ENCODE measurements at regions not wholly inside any gene's neighbourhood (a gene's known extent, or its start where the extent isn't known, plus 50 kb on each side); places are given as distances from the start of the nearest gene placed in this dataset.
A peak's percentile ranks its signal among the peaks of the same experiment; 100 is the strongest.
"Not testable (repeated sequence)": the region's sequence is repeated elsewhere in the genome, so short reads cannot be mapped to it uniquely, and the experiment has no call there.

DNA sequence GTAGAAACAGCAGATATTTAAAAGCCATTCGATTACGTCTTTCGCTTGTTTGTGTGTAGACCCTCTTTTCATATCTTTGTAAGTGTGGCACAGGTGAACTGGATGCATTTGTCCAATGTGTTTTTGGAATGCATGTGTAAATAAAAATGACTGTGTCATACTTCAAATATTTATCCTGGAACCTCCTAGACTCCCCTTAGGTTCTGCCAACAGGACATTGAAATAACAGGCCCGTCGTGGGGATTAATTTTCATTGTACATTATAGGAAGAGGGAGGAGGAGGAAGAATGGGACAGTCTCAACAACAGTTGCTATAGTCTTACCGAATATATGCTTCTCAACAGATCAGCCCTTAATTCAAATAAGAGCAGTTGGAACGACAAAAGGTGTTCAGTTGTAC, 95.8 kb downstream of the PRKAB2 start:
- ATAC-seq (no peak), DNase-seq (no peak)
- Histone ChIP-seq H3K4me3 (no peak overlapping the region), H3K27me3 (peaks cover 39 to 99% (median 77%) of the 10 kb centered on the region in 9 donors), H3K9me3 (no peaks in the 10 kb centered on the region), H3K27ac (no peak overlapping the region), H3K36me3 (no peaks in the 10 kb centered on the region), H3K4me1 (peaks cover 0 to 43% (median 6%) of the 10 kb centered on the region in 12 donors)
- TF ChIP-seq, protein P1, sequence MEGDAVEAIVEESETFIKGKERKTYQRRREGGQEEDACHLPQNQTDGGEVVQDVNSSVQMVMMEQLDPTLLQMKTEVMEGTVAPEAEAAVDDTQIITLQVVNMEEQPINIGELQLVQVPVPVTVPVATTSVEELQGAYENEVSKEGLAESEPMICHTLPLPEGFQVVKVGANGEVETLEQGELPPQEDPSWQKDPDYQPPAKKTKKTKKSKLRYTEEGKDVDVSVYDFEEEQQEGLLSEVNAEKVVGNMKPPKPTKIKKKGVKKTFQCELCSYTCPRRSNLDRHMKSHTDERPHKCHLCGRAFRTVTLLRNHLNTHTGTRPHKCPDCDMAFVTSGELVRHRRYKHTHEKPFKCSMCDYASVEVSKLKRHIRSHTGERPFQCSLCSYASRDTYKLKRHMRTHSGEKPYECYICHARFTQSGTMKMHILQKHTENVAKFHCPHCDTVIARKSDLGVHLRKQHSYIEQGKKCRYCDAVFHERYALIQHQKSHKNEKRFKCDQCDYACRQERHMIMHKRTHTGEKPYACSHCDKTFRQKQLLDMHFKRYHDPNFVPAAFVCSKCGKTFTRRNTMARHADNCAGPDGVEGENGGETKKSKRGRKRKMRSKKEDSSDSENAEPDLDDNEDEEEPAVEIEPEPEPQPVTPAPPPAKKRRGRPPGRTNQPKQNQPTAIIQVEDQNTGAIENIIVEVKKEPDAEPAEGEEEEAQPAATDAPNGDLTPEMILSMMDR (IDR thresholded peaks at IDR 0.05), result no peak
- TF ChIP-seq POLR2A (IDR thresholded peaks at IDR 0.05), result no peak
- WGBS, 4 donors, result 58 to 74% (median 70%) methylated on average over 7 of the region's 7 CpGs
- intact Hi-C loops (cut with DNase I), result no loop called here

DNA sequence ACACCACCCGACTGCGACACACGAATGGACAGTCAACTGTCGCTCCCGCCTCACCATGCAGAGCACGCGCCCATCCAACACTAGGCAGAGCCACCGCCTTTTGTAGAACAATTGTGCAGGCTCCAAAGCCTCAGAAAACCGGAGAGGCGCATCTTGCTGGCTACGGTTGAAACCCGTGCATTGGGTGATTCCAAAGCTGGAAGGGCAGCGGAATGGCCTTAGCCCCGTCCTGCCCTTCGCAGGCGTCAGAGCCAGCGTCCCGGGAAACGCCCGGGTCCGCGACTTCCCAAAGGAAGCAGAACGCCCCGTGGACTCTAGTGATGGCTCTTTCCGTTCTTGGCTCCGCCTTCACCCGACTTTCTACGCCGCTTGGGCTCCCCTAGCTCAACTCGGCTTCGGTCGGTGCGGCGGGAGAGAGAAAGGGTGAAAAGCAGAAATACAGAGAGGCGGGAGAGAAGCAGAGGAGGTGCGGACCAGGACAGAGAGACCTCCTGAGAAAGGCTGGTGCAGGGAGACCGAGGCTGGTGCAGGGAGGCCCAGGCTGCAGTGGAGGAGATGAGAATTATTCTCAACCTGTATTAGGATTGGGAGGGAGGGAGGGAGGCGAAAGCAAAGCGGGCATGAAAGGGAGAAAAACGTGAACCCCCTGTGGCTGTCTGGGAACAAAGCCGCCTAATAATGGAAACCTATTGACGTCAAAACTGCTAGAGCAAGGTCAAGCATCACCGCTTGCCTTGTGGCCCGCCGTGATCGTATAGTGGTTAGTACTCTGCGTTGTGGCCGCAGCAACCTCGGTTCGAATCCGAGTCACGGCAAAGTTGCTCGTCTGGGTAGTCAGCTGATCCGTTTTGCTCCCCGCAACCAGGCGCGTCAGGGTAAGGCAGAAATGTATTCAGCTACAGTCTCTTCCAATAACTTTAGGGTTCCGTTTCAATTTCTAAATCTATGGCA, 99.5 kb downstream of the PRKAB2 start:
- H3K9me3 ChIP-seq, result no peaks in the 10 kb centered on the region
- H3K4me3 ChIP-seq, result peak overlapping the region in 11 of 12 donors; percentile 3 to 45 (median 25)
- no peaks in the 10 kb centered on the region for H3K36me3 ChIP-seq
- no peak overlapping the region for H3K27ac ChIP-seq
- intact Hi-C loops (cut with DNase I), result no loop called here
- peaks cover 0 to 13% (median 0%) of the 10 kb centered on the region in 12 donors for H3K4me1 ChIP-seq
- peak in 2 of 4 donors; percentile 34 to 48 for ATAC-seq
- peaks cover 19 to 79% (median 53%) of the 10 kb centered on the region in 9 donors for H3K27me3 ChIP-seq
- TF ChIP-seq POLR2A (IDR thresholded peaks at IDR 0.05), result no peak
- TF ChIP-seq, protein P1 (IDR thresholded peaks at IDR 0.05), result no peak
- WGBS, 4 donors, result 5 to 7% (median 6%) methylated on average over 54 to 58 of the region's 58 CpGs
- peak in 1 of 5 donors; percentile 45 for DNase-seq

DNA sequence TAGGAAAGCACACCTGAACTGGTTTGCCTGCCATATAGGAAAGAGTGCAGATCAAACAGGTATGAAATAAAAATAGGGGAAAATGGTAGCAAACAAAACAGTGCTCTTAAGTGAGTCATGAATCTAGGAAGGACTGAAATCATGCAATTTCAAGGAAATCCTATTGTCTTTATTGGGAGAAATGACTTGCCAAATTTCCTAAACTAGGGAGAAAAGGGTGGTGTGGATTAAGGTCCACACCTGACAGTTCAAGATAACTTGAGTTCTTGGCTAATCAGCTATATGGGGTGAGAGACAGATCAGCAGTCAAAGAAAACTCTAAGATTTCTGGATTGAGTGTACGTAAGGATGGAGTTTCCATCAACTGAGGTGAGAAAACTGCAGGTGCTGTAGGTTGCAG, 101.1 kb downstream of the PRKAB2 start:
- intact Hi-C loops (cut with DNase I), result no loop called here
- peaks cover 11 to 63% (median 42%) of the 10 kb centered on the region in 9 donors for H3K27me3 ChIP-seq

DNA sequence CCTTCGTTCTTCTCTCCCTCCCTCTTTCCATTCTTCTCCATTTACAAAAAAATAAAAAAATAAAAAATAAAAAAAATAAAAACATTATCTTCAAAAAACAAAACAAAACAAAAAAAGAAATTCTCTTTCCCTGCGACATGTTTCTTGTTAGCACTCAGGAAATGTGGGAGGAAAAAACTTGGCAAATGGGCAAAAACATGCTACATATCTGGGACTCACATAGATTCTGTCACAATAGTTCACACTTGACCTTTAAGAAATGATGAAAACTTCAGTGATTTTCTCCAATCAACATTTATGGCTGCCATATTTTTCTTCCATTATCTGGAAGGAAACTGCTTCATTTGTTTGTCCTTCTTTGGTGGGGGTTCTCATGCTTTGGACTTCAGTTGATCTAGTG, 109.3 kb downstream of the PRKAB2 start:
- Histone ChIP-seq H3K36me3 (no peaks in the 10 kb centered on the region), H3K27ac (no peak overlapping the region), H3K4me1 (no peaks in the 10 kb centered on the region), H3K27me3 (peaks cover 0 to 10% (median 0%) of the 10 kb centered on the region in 9 donors), H3K9me3 (peaks cover 0 to 7% (median 0%) of the 10 kb centered on the region in 12 donors), H3K4me3 (no peak overlapping the region)
- WGBS, 4 donors, result 48 to 74% (median 60%) methylated on average over 2 of the region's 2 CpGs
- TF ChIP-seq POLR2A (IDR thresholded peaks at IDR 0.05), result no peak
- TF ChIP-seq, protein P1 (IDR thresholded peaks at IDR 0.05), result no peak
- DNase-seq (no peak), ATAC-seq (no peak)
- intact Hi-C loops (cut with DNase I), result loop anchor here in 1 of 10 donors (5.0 kb wide), 1 partner anchor 34 kb away; no protein-coding TSS in a partner anchor

More for the DNA sequence above, 101.1 kb downstream of the PRKAB2 start:
- H3K9me3 ChIP-seq, result no peaks in the 10 kb centered on the region
- H3K4me1 ChIP-seq, result peaks cover 0 to 10% (median 0%) of the 10 kb centered on the region in 12 donors
- ATAC-seq, result no peak
- WGBS, 4 donors, result 82 to 100% (median 90%) methylated on average over 1 of the region's 1 CpG
- H3K36me3 ChIP-seq, result no peaks in the 10 kb centered on the region
- DNase-seq, result no peak
- H3K4me3 ChIP-seq, result no peak overlapping the region
- TF ChIP-seq, protein P1 (IDR thresholded peaks at IDR 0.05), result no peak
- TF ChIP-seq POLR2A (IDR thresholded peaks at IDR 0.05), result no peak
- H3K27ac ChIP-seq, result no peak overlapping the region

DNA sequence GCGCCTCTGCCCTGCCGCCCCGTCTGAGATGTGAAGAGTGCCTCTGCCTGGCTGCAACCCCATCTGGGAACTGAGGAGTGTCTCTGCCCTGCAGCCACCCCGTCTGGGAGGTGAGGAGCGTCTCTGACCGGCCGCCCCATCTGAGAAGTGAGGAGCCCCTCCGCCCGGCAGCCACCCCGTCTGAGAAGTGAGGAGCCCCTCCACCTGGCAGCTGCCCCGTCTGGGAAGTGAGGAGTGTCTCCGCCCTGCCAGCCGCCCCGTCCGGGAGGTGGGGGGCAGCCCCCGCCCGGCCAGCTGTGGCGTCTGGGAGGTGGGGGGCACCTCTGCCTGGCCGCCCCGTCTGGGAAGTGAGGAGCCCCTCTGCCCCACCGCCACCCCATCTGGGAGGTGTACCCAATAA, 110.4 kb downstream of the PRKAB2 start:
- not testable (repeated sequence) for H3K4me3 ChIP-seq, H3K4me1 ChIP-seq, H3K27ac ChIP-seq, DNase-seq, ATAC-seq, H3K36me3 ChIP-seq
- WGBS, 4 donors, result 89 to 94% (median 92%) methylated on average over 15 to 21 of the region's 21 CpGs
- peaks cover 0 to 10% (median 0%) of the 10 kb centered on the region in 9 donors for H3K27me3 ChIP-seq
- intact Hi-C loops (cut with DNase I), result loop anchor here in 1 of 10 donors (5.0 kb wide), 1 partner anchor 35 kb away; no protein-coding TSS in a partner anchor
- peaks cover 0 to 15% (median 0%) of the 10 kb centered on the region in 12 donors for H3K9me3 ChIP-seq

All from heart left ventricle (tissue), 16 donors.